BE2C (cell line): ENCODE measurements at regions not wholly inside any gene's neighbourhood (a gene's known extent, or its start where the extent isn't known, plus 50 kb on each side); places are given as distances from the start of the nearest gene placed in this dataset.

Source experiments
- DNase-seq: peaks from one replicate; pipeline ENCODE4 v3.0.0-alpha.2; 2020
- H3K27me3 ChIP-seq: fragments of 250-450 bp; sonication (Bioruptor Pico); 2 replicates; pipeline ENCODE4 v1.5.1; 2020; ENCODE audit warnings: mild to moderate bottlenecking
- H3K36me3 ChIP-seq: fragments of 250-450 bp; sonication (Bioruptor Pico); 2 replicates; pipeline ENCODE4 v1.5.1; 2020; ENCODE audit warnings: mild to moderate bottlenecking
- H3K4me1 ChIP-seq: fragments of 250-450 bp; sonication (Bioruptor Pico); 2 replicates; pipeline ENCODE4 v1.5.1; 2020
- H3K4me3 ChIP-seq: 2 replicates; pipeline ENCODE4 v1.5.1; 2011; ENCODE audit warnings: low read depth, low read length
- H3K9me3 ChIP-seq: fragments of 250-450 bp; sonication (Bioruptor Pico); 2 replicates; pipeline ENCODE4 v1.5.1; 2020
- CTCF ChIP-seq: IDR thresholded peaks from 2 replicates; pipeline ENCODE4 v1.5.1; 2012; ENCODE audit warnings: mild to moderate bottlenecking, low read depth, low read length

GRCh38 chr16:86151239-86151851 is 252.4 kb downstream of the IRF8 start:
- no peak for DNase-seq
- TF ChIP-seq CTCF, result no peak
- no peaks in the 10 kb centered on the region for H3K9me3 ChIP-seq
- H3K4me1 ChIP-seq, result no peaks in the 10 kb centered on the region
- no peaks in the 10 kb centered on the region for H3K36me3 ChIP-seq
- peaks cover 5% of the 10 kb centered on the region; the same call in 1 of the 2 replicates for H3K27me3 ChIP-seq
- no peak overlapping the region for H3K4me3 ChIP-seq

- H3K9me3 ChIP-seq, result no peaks in the 10 kb centered on the region
- no peak for DNase-seq
- H3K27me3 ChIP-seq, result peaks cover 5% of the 10 kb centered on the region; the same call in 1 of the 2 replicates
- H3K4me3 ChIP-seq, result no peak overlapping the region
- no peak for TF ChIP-seq CTCF
- no peaks in the 10 kb centered on the region for H3K4me1 ChIP-seq
- no peaks in the 10 kb centered on the region for H3K36me3 ChIP-seq
Observed at GRCh38 chr16:86156155-86156554, 257.2 kb downstream of the IRF8 start.

- no peaks in the 10 kb centered on the region for H3K36me3 ChIP-seq
- TF ChIP-seq CTCF, result no peak
- H3K9me3 ChIP-seq, result no peaks in the 10 kb centered on the region
- H3K4me1 ChIP-seq, result no peaks in the 10 kb centered on the region
- DNase-seq, result no peak
- peaks cover 5% of the 10 kb centered on the region; the same call in 1 of the 2 replicates for H3K27me3 ChIP-seq
- H3K4me3 ChIP-seq, result no peak overlapping the region
Observed at GRCh38 chr16:86157616-86158247, 258.8 kb downstream of the IRF8 start.

GRCh38 chr16:86158688-86159360 is 259.9 kb downstream of the IRF8 start:
- no peak; the same call in 1 of the 2 replicates for TF ChIP-seq CTCF
- no peaks in the 10 kb centered on the region for H3K4me1 ChIP-seq
- peaks cover 5% of the 10 kb centered on the region; the same call in 1 of the 2 replicates for H3K27me3 ChIP-seq
- H3K4me3 ChIP-seq, result no peak overlapping the region
- no peaks in the 10 kb centered on the region for H3K36me3 ChIP-seq
- no peaks in the 10 kb centered on the region for H3K9me3 ChIP-seq
- DNase-seq, result no peak

- DNase-seq, result no peak
- TF ChIP-seq CTCF, result no peak
- H3K27me3 ChIP-seq, result no peaks in the 10 kb centered on the region; the same call in 1 of the 2 replicates
- no peak overlapping the region for H3K4me3 ChIP-seq
- no peaks in the 10 kb centered on the region for H3K36me3 ChIP-seq
- no peaks in the 10 kb centered on the region for H3K9me3 ChIP-seq
- no peaks in the 10 kb centered on the region for H3K4me1 ChIP-seq
Observed at GRCh38 chr16:86165479-86165878, 266.5 kb downstream of the IRF8 start.

GRCh38 chr16:86166414-86166813 is 267.5 kb downstream of the IRF8 start:
- no peak for TF ChIP-seq CTCF
- H3K27me3 ChIP-seq, result no peaks in the 10 kb centered on the region; the same call in 1 of the 2 replicates
- no peak for DNase-seq
- no peaks in the 10 kb centered on the region for H3K36me3 ChIP-seq
- no peak overlapping the region for H3K4me3 ChIP-seq
- H3K4me1 ChIP-seq, result no peaks in the 10 kb centered on the region
- H3K9me3 ChIP-seq, result no peaks in the 10 kb centered on the region
